NCI-H510A (cell line): ENCODE measurements at regions not wholly inside any gene's neighbourhood (a gene's known extent, or its start where the extent isn't known, plus 50 kb on each side); places are given as distances from the start of the nearest gene placed in this dataset.
A peak's percentile ranks its signal among the peaks of the same experiment; 100 is the strongest.

Experiments used
- DNase-seq: peaks from one replicate; lab custom pipeline; 2025; lab: John Stamatoyannopoulos, UW

DNA sequence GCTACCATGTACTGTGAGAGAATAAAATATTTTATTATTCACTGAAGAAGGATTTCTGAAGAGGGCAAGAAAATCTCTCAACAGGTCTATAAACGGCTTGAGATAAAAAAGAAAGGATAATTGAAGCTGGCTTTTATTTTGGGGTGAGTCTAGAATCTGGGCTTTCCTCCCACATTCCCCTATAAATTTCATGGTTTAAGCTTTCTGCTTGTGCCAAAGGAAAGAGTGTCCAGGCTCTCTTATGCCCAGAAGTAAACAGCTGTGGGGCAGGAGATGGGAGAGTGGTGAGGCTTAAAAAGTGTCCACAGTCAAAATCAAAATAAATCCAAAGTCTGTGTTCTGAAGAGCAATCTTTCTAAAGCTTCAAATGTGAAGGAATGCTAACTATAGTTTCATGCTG lies 942.2 kb upstream of the MIR17HG start:
- no peak for DNase-seq

DNA sequence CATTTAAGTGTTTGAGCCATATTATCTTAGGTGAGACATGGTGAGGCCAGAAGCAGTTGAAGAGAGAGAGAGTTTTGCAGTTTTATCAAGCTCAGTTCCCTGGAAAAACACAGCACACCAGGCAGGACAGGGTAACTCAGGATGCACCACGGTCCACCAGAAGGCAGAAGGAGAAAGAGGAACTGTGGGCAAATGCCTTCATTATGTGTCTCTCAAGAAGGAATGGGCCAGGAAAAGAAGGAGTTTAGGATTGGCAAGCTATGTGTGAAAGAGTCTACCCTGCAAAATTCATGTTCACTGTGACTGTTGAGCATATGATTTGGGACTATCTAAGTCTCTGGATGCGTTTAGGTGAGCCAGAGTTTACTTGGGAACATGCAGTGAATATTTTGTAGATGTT lies 934.5 kb upstream of the MIR17HG start:
- no peak for DNase-seq

- DNase-seq = no peak
Measured at GRCh38 chr13:90413548-90413947, 933.9 kb upstream of the MIR17HG start.

DNA sequence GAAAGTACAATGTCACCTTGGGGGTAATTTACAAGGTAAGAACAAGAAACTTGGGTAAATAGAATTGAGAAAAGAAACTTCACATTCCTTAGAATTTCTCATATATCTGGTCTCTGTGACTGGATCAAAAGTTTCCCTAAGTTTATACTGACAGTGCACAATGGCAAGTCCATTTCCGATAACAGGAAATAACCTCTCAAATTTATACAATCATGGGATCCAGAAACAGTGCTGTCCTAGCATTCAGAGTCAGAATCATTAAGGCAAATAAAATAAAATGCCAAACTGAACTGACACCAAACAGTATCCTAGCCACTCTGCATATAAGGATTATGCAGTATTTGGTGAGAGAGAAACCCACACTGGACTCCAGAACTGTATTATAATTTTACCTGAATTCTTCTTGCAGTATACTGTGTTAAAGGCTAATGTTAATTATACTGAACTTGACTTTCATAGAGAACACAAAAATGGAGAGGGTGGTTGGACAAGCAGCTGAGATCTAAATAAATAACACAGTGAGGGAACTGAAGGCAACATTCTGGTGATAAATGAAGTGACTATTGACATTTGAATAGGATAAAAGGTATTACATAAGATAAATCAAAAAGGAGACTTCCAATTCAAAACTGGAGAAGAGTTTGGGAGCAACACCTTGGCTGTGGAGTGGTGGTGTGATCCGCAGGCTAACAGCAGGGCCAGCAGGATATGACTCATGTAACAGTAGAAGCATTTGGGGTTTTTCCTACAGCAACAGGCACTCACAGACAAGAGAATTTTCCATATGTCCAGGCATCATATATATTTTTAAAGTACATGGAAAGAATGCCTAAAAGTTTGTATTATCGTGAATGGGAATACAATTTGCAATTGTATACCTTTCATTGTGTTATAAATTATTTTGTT lies 932.5 kb upstream of the MIR17HG start:
- DNase-seq = peak; percentile 8

DNA sequence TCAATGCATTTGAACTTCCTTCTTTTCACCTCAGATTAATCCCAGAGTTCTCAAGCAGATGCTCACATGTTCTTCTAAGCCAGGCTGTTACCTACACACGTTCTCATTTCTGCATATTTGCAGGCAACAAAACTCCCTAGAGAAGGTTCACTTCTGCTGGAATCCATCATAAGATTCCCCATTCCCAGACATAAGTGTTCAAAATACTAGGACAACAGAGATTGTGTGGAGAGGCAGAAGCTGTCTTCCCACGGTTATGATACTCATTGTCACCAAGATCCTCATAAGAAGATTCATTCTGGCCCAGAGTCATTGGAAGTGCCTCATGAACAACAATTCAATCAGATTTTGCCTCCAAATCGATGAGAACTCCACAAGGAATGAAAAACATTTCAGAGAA lies 931.6 kb upstream of the MIR17HG start:
- DNase-seq = no peak

- no peak for DNase-seq
Measured at GRCh38 chr13:90416519-90416918, 931.0 kb upstream of the MIR17HG start.

- DNase-seq = no peak
Measured at GRCh38 chr13:90416938-90417337, 930.5 kb upstream of the MIR17HG start.

DNA sequence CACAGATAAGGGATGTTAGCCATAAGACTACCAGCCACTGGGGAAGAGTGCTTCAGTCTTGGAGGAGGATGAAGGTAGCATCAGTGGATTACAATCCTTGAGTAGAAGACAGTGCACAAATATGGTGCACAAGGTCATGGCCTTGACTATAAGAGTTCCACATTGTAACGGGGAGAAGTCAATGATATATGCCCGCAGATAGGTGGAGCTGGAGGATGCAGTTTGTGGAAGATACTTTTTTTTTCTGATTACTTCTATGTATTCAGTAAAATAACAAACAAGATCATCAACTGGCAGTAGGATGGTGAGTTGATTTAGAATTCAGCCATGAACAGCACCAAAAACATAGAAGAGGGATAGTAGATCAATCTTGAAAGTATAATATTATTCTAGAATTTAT lies 926.8 kb upstream of the MIR17HG start:
- no peak for DNase-seq

- no peak for DNase-seq
Measured at GRCh38 chr13:90427322-90428272, 919.9 kb upstream of the MIR17HG start.

GRCh38 chr13:90428522-90429210 lies 918.8 kb upstream of the MIR17HG start:
- no peak for DNase-seq

- no peak for DNase-seq
Measured at GRCh38 chr13:90430127-90430526, 917.4 kb upstream of the MIR17HG start.

DNA sequence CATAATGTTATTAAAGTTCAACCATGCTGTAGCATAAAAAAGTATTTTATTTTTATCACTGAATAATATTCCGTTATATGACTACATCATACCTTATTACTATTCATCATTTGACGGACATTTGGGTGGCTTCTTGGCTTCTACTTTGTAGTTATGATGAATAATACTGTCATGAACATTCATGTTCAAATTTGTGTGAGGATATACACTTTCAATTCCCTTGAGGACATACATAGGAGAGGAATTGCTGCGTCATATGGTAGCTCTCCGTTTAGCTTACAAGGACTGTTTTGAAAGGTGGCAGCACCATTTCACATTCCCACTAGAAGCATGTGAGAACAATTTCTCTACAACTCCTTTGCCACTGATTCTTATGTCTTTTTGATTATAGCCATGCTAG lies 910.8 kb upstream of the MIR17HG start:
- no peak for DNase-seq

GRCh38 chr13:90438576-90438975 lies 908.9 kb upstream of the MIR17HG start:
- DNase-seq = no peak

DNA sequence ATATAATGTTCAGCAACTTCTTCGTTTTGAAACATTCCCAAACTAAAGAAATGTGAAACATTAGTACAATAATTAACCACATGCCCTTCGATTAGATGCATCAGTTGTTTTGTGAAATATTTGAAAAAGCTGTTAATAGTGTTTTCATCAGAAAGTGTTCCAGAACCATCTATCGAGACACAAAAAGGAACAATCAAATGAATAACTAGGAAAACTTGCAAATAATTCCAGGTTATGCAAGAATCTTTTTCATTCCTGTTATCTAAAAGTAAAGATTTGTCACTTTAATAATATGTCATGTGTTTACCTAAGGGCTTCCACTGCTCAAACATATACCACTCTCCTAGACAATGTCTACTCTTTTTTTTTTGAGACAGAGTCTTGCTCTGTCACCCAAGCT lies 904.2 kb upstream of the MIR17HG start:
- DNase-seq = no peak

DNA sequence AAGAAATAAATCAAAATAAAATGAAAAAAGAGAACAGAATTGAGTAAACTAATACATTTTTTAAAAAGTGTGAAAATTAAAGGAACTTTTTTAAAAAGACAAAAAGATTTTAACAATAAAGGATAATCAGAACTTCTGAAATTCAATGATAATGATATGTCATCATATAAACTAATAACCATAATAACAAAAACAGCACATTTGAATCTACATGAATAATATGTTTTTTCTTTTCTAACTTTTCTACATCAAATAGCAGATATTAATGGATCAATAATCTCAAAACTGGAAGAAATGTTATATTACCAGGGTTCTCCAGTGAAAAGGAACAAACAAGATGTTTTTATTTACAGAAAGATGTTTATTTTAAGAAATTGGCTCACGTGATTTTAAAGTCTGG lies 903.3 kb upstream of the MIR17HG start:
- DNase-seq = no peak

DNA sequence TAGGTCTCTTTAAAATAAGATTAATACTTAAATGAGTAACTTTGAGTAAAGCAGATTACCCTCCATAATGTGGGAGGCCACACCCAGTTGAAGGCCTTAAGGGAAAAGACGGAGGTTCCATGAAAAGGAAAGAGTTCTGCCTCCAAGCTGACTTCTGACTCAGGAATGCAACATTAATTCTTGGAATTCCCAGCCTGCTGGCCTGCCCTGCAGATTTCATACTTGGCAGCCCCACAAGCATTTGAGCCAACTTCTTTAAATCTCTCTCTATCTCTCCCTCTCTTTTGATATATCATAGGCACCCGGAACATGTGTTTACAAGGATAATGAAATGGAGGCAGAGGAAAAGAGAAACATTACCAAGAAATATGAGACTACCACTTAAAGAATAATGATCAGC lies 902.3 kb upstream of the MIR17HG start:
- DNase-seq = no peak

GRCh38 chr13:90447034-90447733 lies 900.3 kb upstream of the MIR17HG start:
- DNase-seq = peak; percentile 19

- DNase-seq = no peak
Measured at GRCh38 chr13:90447734-90448101, 899.8 kb upstream of the MIR17HG start.

DNA sequence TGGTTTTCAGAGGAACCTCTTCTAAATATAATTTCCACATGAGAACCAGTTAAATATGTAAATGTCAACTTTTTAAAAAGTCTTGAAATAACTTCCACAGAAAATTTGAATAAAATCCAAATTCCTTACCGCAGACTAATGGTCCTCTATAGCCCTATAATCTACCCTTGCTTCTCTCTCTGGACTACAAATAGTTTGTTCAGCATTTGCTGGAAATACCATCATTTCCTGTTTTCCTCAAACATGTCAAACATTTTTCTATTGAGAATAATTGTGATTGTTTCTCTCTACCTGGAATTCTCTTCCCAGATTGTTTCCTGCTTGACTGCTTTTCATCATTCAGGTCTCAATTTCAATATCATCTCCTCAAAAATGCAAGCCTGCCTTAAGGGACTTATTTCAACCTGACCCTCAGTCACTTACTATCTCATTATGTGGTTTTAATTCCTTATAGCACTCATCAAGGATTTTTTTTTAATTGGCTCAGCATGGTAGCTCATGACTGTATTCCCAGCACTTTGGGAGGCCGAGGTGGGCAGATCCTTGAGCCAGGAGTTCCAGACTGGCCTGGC lies 898.9 kb upstream of the MIR17HG start:
- DNase-seq = no peak

GRCh38 chr13:90453342-90453741 lies 894.1 kb upstream of the MIR17HG start:
- DNase-seq = no peak

- DNase-seq = no peak
Measured at GRCh38 chr13:90454002-90454636, 893.4 kb upstream of the MIR17HG start.
